ENCODE measurements at regions not wholly inside any gene's neighbourhood (a gene's known extent, or its start where the extent isn't known, plus 50 kb on each side); places are given as distances from the start of the nearest gene placed in this dataset.

DNA sequence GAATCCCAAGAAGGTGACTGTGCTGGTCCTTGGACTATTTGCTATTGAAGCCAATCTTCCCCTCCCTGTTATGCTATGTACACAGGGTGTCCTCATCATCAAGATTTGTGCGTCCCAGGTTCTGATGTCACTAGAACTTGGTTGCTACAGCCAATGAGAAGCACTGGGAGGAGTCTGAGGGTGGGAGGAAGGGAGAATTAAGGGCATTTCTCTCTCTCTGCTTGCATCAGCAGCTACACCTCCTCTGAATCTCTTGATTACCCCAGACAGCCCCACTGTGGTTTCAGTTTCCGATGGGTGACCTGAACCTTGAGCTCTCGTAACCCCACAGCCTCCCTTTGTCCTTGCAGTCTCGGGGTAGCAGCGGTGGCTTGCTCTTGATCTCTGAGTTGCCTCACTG lies 212.4 kb upstream of the SESN3 start:
- H3K27ac ChIP-seq = no peak overlapping the region
- intact Hi-C loops (cut with DNase I; ENCODE audit: low total_unique reads) = no loop called here
- H3K27me3 ChIP-seq = no peaks in the 10 kb centered on the region
- no peaks in the 10 kb centered on the region for H3K4me1 ChIP-seq
- H3K36me3 ChIP-seq = no peaks in the 10 kb centered on the region
- H3K9me3 ChIP-seq = no peaks in the 10 kb centered on the region
- in situ Hi-C loops (cut with MboI; ENCODE audit: low pct_ligation_motif_present in 1 of 4, low pct_unique_long_range_greater_than_20kb in 1 of 4, low sequenced_read_pairs in 3 of 4) = no loop called here
- TF ChIP-seq, protein P1, sequence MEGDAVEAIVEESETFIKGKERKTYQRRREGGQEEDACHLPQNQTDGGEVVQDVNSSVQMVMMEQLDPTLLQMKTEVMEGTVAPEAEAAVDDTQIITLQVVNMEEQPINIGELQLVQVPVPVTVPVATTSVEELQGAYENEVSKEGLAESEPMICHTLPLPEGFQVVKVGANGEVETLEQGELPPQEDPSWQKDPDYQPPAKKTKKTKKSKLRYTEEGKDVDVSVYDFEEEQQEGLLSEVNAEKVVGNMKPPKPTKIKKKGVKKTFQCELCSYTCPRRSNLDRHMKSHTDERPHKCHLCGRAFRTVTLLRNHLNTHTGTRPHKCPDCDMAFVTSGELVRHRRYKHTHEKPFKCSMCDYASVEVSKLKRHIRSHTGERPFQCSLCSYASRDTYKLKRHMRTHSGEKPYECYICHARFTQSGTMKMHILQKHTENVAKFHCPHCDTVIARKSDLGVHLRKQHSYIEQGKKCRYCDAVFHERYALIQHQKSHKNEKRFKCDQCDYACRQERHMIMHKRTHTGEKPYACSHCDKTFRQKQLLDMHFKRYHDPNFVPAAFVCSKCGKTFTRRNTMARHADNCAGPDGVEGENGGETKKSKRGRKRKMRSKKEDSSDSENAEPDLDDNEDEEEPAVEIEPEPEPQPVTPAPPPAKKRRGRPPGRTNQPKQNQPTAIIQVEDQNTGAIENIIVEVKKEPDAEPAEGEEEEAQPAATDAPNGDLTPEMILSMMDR (IDR thresholded peaks at IDR 0.05) = no peak
- TF ChIP-seq EP300 (IDR thresholded peaks at IDR 0.05; ENCODE audit: low read depth) (no peak), POLR2AphosphoS5 (IDR thresholded peaks at IDR 0.05) (no peak)
- WGBS, 2 donors (ENCODE audit: low coverage in 1 of 2) = 70% methylated on average over 5 of the region's 5 CpGs; no CpG with 5 or more reads in 1 of the 2 donors
- no peak overlapping the region for H3K4me3 ChIP-seq
- DNase-seq = no peak

DNA sequence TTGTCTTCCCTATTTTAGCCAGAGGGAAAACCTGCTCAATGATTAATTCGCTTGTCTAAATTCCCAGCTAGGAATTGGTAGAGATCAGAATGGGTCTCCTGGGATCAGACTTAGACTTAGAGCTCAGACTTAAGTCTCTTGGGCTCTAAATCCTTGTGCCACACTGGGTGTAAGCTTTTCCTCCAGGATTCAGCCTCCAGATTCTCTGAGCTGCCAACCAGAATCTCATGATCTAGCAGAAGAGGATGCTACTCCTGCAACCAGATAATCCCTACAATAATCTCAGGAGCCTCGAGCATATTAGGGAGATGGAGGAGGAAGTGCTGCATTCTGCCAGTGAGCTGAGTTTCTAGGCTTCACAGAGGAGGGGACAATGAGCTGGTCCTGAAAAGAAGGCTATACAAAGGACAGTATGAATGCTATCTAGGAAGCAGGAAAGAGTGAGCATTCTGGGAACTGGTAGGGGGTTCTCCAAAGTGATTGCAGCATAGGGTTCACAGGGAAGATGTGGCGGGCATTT lies 211.6 kb upstream of the SESN3 start:
- Histone ChIP-seq H3K36me3 (no peaks in the 10 kb centered on the region), H3K27me3 (no peaks in the 10 kb centered on the region), H3K9me3 (no peaks in the 10 kb centered on the region), H3K27ac (no peak overlapping the region), H3K4me3 (no peak overlapping the region), H3K4me1 (no peaks in the 10 kb centered on the region)
- 88 to 92% methylated on average over 3 of the region's 3 CpGs for WGBS, 2 donors (ENCODE audit: low coverage in 1 of 2)
- TF ChIP-seq, protein P1 (IDR thresholded peaks at IDR 0.05) = no peak
- TF ChIP-seq POLR2AphosphoS5 (IDR thresholded peaks at IDR 0.05) (no peak), POLR2A (IDR thresholded peaks at IDR 0.05) (no peak), EP300 (IDR thresholded peaks at IDR 0.05; ENCODE audit: low read depth) (no peak)
- in situ Hi-C loops (cut with MboI; ENCODE audit: low pct_ligation_motif_present in 1 of 4, low pct_unique_long_range_greater_than_20kb in 1 of 4, low sequenced_read_pairs in 3 of 4) (no loop called here), intact Hi-C loops (cut with DNase I; ENCODE audit: low total_unique reads) (no loop called here)
- DNase-seq = no peak

DNA sequence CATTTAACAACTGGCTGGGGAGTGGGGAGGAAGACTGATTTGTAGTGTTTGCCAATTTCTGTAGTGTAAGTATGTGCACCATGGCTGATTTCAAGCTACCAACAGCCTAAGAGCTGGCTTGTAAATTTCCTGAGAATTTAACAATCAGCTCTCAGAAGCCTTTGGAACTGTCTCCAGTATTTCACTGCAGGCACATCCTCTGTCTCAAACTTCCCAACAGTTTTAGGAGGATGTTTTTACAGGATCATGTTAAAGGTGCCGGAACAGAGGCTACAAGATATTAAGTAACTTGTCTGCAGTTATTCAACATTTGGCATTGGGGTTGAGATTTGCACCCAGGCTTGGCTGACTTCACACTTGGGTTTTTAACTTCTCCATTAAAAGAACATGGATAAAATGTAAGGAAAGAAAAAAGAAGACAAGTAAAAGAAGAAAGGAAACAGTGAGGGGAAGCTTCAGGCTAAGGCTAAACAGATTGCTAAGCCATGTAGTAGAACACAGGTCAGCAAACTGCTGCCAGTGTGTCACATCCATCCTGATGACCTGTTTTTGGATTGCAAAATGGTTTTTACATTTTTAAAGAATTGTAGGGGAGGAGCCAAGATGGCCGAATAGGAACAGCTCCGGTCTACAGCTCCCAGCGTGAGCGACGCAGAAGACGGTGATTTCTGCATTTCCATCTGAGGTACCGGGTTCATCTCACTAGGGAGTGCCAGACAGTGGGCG lies 204.8 kb upstream of the SESN3 start:
- TF ChIP-seq POLR2A (IDR thresholded peaks at IDR 0.05) (no peak), EP300 (IDR thresholded peaks at IDR 0.05; ENCODE audit: low read depth) (no peak), POLR2AphosphoS5 (IDR thresholded peaks at IDR 0.05) (no peak)
- TF ChIP-seq, protein P1 (IDR thresholded peaks at IDR 0.05) = no peak

DNA sequence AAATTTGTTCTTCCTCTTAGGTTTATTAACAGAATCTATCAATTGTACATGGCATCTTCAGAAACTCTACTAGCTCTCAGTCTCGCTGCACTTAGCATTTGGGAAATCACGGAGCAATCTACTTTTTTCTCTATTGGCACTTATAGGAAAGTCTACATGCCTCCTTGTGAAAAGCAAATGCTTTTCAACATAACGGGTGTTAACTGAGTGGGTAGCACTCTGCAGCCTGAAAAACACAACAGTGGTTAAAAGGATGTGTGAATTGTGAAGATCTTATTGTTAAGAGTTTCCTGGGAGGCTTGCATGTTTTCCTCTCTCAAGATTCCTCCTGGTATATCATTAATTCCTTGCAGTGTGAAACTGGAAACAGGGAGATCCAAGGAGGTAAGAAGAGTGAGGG lies 204.2 kb upstream of the SESN3 start:
- WGBS, 2 donors (ENCODE audit: low coverage in 1 of 2) = 80 to 87% methylated on average over 3 of the region's 3 CpGs
- TF ChIP-seq EP300 (IDR thresholded peaks at IDR 0.05; ENCODE audit: low read depth) = no peak
- no peak for TF ChIP-seq POLR2A (IDR thresholded peaks at IDR 0.05)
- no peak for TF ChIP-seq POLR2AphosphoS5 (IDR thresholded peaks at IDR 0.05)
- TF ChIP-seq, protein P1 (IDR thresholded peaks at IDR 0.05) = no peak
- no peak overlapping the region for H3K27ac ChIP-seq
- H3K4me3 ChIP-seq = no peak overlapping the region
- H3K4me1 ChIP-seq = no peaks in the 10 kb centered on the region
- H3K36me3 ChIP-seq = no peaks in the 10 kb centered on the region
- DNase-seq = no peak
- intact Hi-C loops (cut with DNase I; ENCODE audit: low total_unique reads) = no loop called here
- no peaks in the 10 kb centered on the region for H3K9me3 ChIP-seq
- no peaks in the 10 kb centered on the region for H3K27me3 ChIP-seq
- in situ Hi-C loops (cut with MboI; ENCODE audit: low pct_ligation_motif_present in 1 of 4, low pct_unique_long_range_greater_than_20kb in 1 of 4, low sequenced_read_pairs in 3 of 4) = no loop called here

More for the DNA sequence above, 204.8 kb upstream of the SESN3 start:
- no peaks in the 10 kb centered on the region for H3K4me1 ChIP-seq
- WGBS, 2 donors (ENCODE audit: low coverage in 1 of 2) = 88% methylated on average over 7 of the region's 9 CpGs; no CpG with 5 or more reads in 1 of the 2 donors
- H3K27me3 ChIP-seq = no peaks in the 10 kb centered on the region
- no peak overlapping the region for H3K4me3 ChIP-seq
- H3K27ac ChIP-seq = no peak overlapping the region
- no peak for DNase-seq
- no peaks in the 10 kb centered on the region for H3K9me3 ChIP-seq
- intact Hi-C loops (cut with DNase I; ENCODE audit: low total_unique reads) (no loop called here), in situ Hi-C loops (cut with MboI; ENCODE audit: low pct_ligation_motif_present in 1 of 4, low pct_unique_long_range_greater_than_20kb in 1 of 4, low sequenced_read_pairs in 3 of 4) (no loop called here)
- H3K36me3 ChIP-seq = no peaks in the 10 kb centered on the region

All from transverse colon (tissue), 4 donors.